ENCODE measurements at regions not wholly inside any gene's neighbourhood (a gene's known extent, or its start where the extent isn't known, plus 50 kb on each side); places are given as distances from the start of the nearest gene placed in this dataset.
A peak's percentile ranks its signal among the peaks of the same experiment; 100 is the strongest.

DNA sequence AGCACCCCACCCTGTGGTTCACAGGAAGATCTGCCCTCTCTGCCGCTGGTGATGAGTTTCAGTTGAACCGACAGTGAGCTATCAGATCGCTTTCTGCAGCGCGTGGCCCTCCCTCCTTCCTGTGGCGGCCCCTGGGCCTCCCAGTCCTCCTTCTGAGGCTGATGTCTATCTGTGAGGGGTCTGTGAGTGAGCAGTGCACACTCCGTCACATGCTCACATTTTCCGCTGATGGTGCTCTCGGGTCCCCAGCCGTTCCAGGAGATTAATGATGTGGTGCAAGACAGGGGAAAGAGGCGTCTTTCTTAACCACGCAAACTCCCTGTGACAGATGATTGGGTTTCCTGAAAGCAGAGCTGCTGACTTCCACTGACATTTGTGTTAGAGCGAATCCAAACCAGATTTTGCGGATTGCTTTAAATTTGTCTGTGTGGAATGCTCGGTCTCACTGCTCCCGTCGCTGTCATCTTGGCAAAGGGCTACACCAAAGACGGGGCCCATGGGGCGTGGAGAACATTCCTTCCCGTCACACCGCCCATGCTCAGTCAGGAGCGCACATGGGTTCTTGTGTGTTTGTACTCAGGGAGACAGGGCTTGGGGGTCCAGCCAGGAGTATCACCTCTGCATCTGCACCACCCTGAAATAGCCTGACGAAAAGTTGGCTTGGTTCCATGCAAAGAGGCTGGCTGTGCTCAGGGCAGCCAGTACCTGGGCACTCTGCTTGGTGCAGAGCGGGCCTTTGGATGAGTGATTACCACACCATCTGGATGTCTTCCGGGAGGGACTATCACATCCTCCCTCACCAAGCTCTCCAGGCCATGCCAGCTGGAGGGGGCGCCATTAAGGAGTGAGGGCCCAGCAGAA lies 154.7 kb upstream of the HS6ST1 start:
- H3K36me3 ChIP-seq (ENCODE audit: control insufficient read depth in 4 of 4, insufficient read depth in 3 of 4, low read depth in 1 of 4, low read length in 3 of 4): no peaks in the 10 kb centered on the region
- H3K4me1 ChIP-seq (ENCODE audit: control insufficient read depth in 4 of 4, insufficient read depth in 4 of 4, low read length in 3 of 4): no peaks in the 10 kb centered on the region
- DNase-seq (ENCODE audit: low spot score): peak; percentile 45
- no peak overlapping the region for H3K9ac ChIP-seq (ENCODE audit: low read depth in 1 of 2, low read length in 2 of 2)
- H3K27me3 ChIP-seq (ENCODE audit: control insufficient read depth in 4 of 4, insufficient read depth in 4 of 4, low read length in 3 of 4): no peaks in the 10 kb centered on the region
- H3K4me3 ChIP-seq (ENCODE audit: low read depth in 1 of 3, low read length in 3 of 3): no peak overlapping the region
- H3K9me3 ChIP-seq (ENCODE audit: control insufficient read depth in 4 of 4, low read length in 3 of 4): peaks cover 2 to 19% (median 12%) of the 10 kb centered on the region in 4 donors
- 67% methylated on average over 26 of the region's 26 CpGs for WGBS
- TF ChIP-seq, protein P1, sequence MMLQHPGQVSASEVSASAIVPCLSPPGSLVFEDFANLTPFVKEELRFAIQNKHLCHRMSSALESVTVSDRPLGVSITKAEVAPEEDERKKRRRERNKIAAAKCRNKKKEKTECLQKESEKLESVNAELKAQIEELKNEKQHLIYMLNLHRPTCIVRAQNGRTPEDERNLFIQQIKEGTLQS (IDR thresholded peaks at IDR 0.05): no peak
- TF ChIP-seq SP1 (IDR thresholded peaks at IDR 0.05): peak; percentile 10
- peak overlapping the region in 1 of 2 donors; percentile 15 for H3K27ac ChIP-seq (ENCODE audit: low read depth in 1 of 2, low read length in 2 of 2)

DNA sequence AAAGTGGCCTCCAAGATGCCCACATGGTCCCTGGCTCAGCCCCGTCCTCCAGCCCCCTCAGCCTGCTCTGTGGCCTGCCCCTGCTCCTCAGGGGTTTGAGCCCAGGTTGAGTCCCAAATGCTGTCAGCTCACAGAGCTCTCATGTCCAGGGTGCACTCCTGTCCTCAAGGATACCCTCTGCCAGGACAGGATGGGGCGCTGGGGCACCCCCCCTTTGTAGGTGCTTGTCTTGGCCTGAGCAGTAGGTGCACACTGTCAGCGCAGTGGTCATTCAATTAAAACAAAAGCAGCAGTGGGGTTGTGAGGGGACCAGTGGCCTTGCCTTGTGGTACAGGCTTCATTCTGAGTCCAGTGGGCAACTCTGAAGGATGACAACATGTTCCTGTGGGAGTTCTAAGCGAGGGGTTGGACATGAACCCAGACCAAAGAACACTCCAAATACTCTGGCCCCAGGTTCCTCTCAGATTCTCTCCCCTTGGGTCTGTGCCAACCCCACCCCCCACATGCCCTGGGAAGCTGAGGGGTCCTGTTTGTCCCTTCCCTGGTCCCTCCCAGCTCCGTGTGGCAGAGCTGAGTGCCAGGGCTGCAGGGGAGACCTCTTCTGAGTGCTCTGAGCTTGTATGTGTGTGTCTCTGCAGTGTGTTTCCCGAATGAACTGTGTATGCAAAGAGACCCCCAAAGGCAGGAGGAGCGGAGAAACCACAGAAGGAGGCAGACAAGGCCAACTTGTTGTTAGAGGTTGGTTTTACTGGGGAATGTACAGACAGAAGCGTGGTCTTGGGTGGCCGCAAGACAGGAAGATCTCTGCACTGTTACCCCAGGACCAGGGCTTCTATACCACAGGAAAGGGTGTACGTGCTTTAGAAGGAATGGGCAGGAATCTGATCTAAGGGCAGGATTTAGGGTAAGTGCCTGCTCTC lies 155.6 kb upstream of the HS6ST1 start:
- H3K27ac ChIP-seq (ENCODE audit: low read depth in 1 of 2, low read length in 2 of 2): no peak overlapping the region
- H3K27me3 ChIP-seq (ENCODE audit: control insufficient read depth in 4 of 4, insufficient read depth in 4 of 4, low read length in 3 of 4): no peaks in the 10 kb centered on the region
- peaks cover 2 to 11% (median 5%) of the 10 kb centered on the region in 4 donors for H3K9me3 ChIP-seq (ENCODE audit: control insufficient read depth in 4 of 4, low read length in 3 of 4)
- no peak for TF ChIP-seq FOXA1 (IDR thresholded peaks at IDR 0.05)
- no peak for TF ChIP-seq GABPA (IDR thresholded peaks at IDR 0.05 in 1 of 2, conservative IDR thresholded peaks at IDR 0.05 in 1 of 2)
- TF ChIP-seq HNF4A (conservative IDR thresholded peaks at IDR 0.05): no peak
- no peak for TF ChIP-seq RAD21 (IDR thresholded peaks at IDR 0.05)
- no peak for TF ChIP-seq NR2F2 (IDR thresholded peaks at IDR 0.05)
- TF ChIP-seq, protein P1 (IDR thresholded peaks at IDR 0.05): no peak
- TF ChIP-seq JUND (IDR thresholded peaks at IDR 0.05): no peak
- TF ChIP-seq, protein P2, sequence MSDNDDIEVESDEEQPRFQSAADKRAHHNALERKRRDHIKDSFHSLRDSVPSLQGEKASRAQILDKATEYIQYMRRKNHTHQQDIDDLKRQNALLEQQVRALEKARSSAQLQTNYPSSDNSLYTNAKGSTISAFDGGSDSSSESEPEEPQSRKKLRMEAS (IDR thresholded peaks at IDR 0.05): no peak
- TF ChIP-seq, protein P3, sequence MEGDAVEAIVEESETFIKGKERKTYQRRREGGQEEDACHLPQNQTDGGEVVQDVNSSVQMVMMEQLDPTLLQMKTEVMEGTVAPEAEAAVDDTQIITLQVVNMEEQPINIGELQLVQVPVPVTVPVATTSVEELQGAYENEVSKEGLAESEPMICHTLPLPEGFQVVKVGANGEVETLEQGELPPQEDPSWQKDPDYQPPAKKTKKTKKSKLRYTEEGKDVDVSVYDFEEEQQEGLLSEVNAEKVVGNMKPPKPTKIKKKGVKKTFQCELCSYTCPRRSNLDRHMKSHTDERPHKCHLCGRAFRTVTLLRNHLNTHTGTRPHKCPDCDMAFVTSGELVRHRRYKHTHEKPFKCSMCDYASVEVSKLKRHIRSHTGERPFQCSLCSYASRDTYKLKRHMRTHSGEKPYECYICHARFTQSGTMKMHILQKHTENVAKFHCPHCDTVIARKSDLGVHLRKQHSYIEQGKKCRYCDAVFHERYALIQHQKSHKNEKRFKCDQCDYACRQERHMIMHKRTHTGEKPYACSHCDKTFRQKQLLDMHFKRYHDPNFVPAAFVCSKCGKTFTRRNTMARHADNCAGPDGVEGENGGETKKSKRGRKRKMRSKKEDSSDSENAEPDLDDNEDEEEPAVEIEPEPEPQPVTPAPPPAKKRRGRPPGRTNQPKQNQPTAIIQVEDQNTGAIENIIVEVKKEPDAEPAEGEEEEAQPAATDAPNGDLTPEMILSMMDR (IDR thresholded peaks at IDR 0.05; ENCODE audit: low read depth, low read length, missing input control): no peak
- no peak for TF ChIP-seq EGR1 (IDR thresholded peaks at IDR 0.05; ENCODE audit: low read depth in 2 of 2)
- H3K4me3 ChIP-seq (ENCODE audit: low read depth in 1 of 3, low read length in 3 of 3): no peak overlapping the region
- no peaks in the 10 kb centered on the region for H3K36me3 ChIP-seq (ENCODE audit: control insufficient read depth in 4 of 4, insufficient read depth in 3 of 4, low read depth in 1 of 4, low read length in 3 of 4)
- peak; percentile 31 for DNase-seq (ENCODE audit: low spot score)
- no peak overlapping the region for H3K9ac ChIP-seq (ENCODE audit: low read depth in 1 of 2, low read length in 2 of 2)
- 84% methylated on average over 10 of the region's 10 CpGs for WGBS
- H3K4me1 ChIP-seq (ENCODE audit: control insufficient read depth in 4 of 4, insufficient read depth in 4 of 4, low read length in 3 of 4): no peaks in the 10 kb centered on the region

DNA sequence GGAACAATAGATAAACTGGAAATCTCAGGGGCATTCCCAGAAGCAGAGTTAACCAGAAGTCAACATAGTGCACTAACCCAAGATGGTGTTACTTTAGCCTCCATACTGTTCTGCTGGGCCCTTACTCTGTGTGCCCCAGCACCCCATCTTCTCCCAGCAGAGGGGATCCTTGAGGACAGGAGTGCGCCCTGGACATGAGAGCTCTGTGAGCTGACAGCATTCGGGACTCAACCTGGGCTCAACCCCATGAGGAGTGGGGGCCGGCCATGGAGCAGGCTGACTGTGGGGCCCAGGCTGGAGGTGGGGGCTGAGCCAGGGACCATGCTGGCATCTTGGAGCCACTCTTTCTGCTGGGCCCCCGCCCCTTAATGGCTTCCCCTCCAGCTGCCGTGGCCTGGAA lies 156.3 kb upstream of the HS6ST1 start:
- H3K27me3 ChIP-seq (ENCODE audit: control insufficient read depth in 4 of 4, insufficient read depth in 4 of 4, low read length in 3 of 4): no peaks in the 10 kb centered on the region
- WGBS: 93% methylated on average over 5 of the region's 5 CpGs

More for the DNA sequence above, 156.3 kb upstream of the HS6ST1 start:
- H3K9me3 ChIP-seq (ENCODE audit: control insufficient read depth in 4 of 4, low read length in 3 of 4): peaks cover 0 to 5% (median under 1%) of the 10 kb centered on the region in 4 donors
- TF ChIP-seq GABPA (IDR thresholded peaks at IDR 0.05 in 1 of 2, conservative IDR thresholded peaks at IDR 0.05 in 1 of 2) (no peak), EGR1 (IDR thresholded peaks at IDR 0.05; ENCODE audit: low read depth in 2 of 2) (no peak), FOXA2 (IDR thresholded peaks at IDR 0.05) (no peak), YY1 (IDR thresholded peaks at IDR 0.05) (no peak), JUND (IDR thresholded peaks at IDR 0.05) (no peak)
- TF ChIP-seq, protein P4, sequence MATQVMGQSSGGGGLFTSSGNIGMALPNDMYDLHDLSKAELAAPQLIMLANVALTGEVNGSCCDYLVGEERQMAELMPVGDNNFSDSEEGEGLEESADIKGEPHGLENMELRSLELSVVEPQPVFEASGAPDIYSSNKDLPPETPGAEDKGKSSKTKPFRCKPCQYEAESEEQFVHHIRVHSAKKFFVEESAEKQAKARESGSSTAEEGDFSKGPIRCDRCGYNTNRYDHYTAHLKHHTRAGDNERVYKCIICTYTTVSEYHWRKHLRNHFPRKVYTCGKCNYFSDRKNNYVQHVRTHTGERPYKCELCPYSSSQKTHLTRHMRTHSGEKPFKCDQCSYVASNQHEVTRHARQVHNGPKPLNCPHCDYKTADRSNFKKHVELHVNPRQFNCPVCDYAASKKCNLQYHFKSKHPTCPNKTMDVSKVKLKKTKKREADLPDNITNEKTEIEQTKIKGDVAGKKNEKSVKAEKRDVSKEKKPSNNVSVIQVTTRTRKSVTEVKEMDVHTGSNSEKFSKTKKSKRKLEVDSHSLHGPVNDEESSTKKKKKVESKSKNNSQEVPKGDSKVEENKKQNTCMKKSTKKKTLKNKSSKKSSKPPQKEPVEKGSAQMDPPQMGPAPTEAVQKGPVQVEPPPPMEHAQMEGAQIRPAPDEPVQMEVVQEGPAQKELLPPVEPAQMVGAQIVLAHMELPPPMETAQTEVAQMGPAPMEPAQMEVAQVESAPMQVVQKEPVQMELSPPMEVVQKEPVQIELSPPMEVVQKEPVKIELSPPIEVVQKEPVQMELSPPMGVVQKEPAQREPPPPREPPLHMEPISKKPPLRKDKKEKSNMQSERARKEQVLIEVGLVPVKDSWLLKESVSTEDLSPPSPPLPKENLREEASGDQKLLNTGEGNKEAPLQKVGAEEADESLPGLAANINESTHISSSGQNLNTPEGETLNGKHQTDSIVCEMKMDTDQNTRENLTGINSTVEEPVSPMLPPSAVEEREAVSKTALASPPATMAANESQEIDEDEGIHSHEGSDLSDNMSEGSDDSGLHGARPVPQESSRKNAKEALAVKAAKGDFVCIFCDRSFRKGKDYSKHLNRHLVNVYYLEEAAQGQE (IDR thresholded peaks at IDR 0.05): no peak
- TF ChIP-seq, protein P3 (IDR thresholded peaks at IDR 0.05; ENCODE audit: low read depth, low read length, missing input control): no peak
- H3K4me3 ChIP-seq (ENCODE audit: low read depth in 1 of 3, low read length in 3 of 3): no peak overlapping the region
- H3K9ac ChIP-seq (ENCODE audit: low read depth in 1 of 2, low read length in 2 of 2): no peak overlapping the region
- DNase-seq (ENCODE audit: low spot score): peak; percentile 25
- no peaks in the 10 kb centered on the region for H3K36me3 ChIP-seq (ENCODE audit: control insufficient read depth in 4 of 4, insufficient read depth in 3 of 4, low read depth in 1 of 4, low read length in 3 of 4)
- H3K27ac ChIP-seq (ENCODE audit: low read depth in 1 of 2, low read length in 2 of 2): no peak overlapping the region
- no peaks in the 10 kb centered on the region for H3K4me1 ChIP-seq (ENCODE audit: control insufficient read depth in 4 of 4, insufficient read depth in 4 of 4, low read length in 3 of 4)

Measured in liver (tissue), 8 donors.